ENCODE measurements at regions not wholly inside any gene's neighbourhood (a gene's known extent, or its start where the extent isn't known, plus 50 kb on each side); places are given as distances from the start of the nearest gene placed in this dataset.

DNA sequence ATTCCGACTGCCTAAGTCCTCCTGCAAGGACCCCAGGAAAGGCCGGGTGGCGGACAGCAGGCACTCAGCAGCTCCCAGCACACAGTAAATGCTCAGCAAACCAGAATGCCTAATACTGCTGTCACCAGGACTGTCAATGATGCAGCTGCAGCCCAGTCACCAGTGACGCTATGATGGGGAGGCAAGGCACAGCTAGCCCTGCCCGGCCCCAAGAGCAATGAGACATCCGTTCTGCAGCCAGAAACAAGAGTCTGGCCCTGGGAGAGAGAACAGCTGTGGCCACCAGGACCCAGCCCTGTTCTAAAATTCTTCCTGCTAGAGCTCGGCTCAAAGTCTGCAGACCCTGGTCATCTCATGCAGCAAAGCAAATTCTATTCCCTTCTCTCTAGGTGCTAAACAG lies 69.8 kb downstream of the NCOR2 start:
- TF ChIP-seq, protein P1, sequence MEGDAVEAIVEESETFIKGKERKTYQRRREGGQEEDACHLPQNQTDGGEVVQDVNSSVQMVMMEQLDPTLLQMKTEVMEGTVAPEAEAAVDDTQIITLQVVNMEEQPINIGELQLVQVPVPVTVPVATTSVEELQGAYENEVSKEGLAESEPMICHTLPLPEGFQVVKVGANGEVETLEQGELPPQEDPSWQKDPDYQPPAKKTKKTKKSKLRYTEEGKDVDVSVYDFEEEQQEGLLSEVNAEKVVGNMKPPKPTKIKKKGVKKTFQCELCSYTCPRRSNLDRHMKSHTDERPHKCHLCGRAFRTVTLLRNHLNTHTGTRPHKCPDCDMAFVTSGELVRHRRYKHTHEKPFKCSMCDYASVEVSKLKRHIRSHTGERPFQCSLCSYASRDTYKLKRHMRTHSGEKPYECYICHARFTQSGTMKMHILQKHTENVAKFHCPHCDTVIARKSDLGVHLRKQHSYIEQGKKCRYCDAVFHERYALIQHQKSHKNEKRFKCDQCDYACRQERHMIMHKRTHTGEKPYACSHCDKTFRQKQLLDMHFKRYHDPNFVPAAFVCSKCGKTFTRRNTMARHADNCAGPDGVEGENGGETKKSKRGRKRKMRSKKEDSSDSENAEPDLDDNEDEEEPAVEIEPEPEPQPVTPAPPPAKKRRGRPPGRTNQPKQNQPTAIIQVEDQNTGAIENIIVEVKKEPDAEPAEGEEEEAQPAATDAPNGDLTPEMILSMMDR (IDR thresholded peaks at IDR 0.05) = no peak
- Histone ChIP-seq H3K27ac (ENCODE audit: low read depth in 1 of 2, low read length in 2 of 2) (peak overlapping the region in 1 of 2 donors; percentile 49), H2AFZ (ENCODE audit: insufficient read depth, low read depth, low read length, poor library complexity, severe bottlenecking) (no peak overlapping the region), H4K20me1 (ENCODE audit: insufficient read depth, low read length) (peaks cover 100% of the 10 kb centered on the region), H3K4me2 (replicated peaks; ENCODE audit: extremely low read depth, low read length, poor library complexity, severe bottlenecking) (no peak overlapping the region), H3K9me3 (replicated peaks in 1 of 2; ENCODE audit: control insufficient read depth in 1 of 2, insufficient read depth in 1 of 2, low read length in 2 of 2) (no peaks in the 10 kb centered on the region), H3K36me3 (replicated peaks in 1 of 2; ENCODE audit: control insufficient read depth in 1 of 2, insufficient read depth in 2 of 2, low read length in 2 of 2) (peaks cover 24 to 43% of the 10 kb centered on the region in 2 donors), H3K27me3 (ENCODE audit: control insufficient read depth in 2 of 2, insufficient read depth in 2 of 2, low read length in 2 of 2) (no peaks in the 10 kb centered on the region), H3K79me2 (ENCODE audit: insufficient read depth, low read length) (peaks cover 100% of the 10 kb centered on the region), H3K9ac (ENCODE audit: insufficient read depth, low read length, poor library complexity, severe bottlenecking) (no peak overlapping the region), H3K4me3 (replicated peaks in 1 of 3; ENCODE audit: low read depth in 2 of 3, low read length in 3 of 3) (no peak overlapping the region), H3K4me1 (ENCODE audit: control insufficient read depth in 1 of 2, insufficient read depth in 2 of 2, low read length in 2 of 2) (peaks cover 29 to 34% of the 10 kb centered on the region in 2 donors)
- intact Hi-C loops (cut with micrococcal nuclease) = no loop called here
- H3K27me3 Mint-ChIP-seq (ENCODE audit: low read depth in 3 of 3) = peaks cover 0 to 3% (median 0%) of the 10 kb centered on the region in 3 donors
- DNase-seq = peak; percentile 23 to 44 (median 23)
- peak overlapping the region in 1 of 2 donors; percentile 42 for H3K4me3 Mint-ChIP-seq
- H3K27ac Mint-ChIP-seq = peak overlapping the region in 2 of 7 donors; percentile 72 to 85
- WGBS (ENCODE audit: insufficient coverage) = 50% methylated on average over 7 of the region's 7 CpGs
- H3K36me3 Mint-ChIP-seq = peaks cover 44 to 48% of the 10 kb centered on the region in 2 donors
- H3K9me3 Mint-ChIP-seq = no peaks in the 10 kb centered on the region
- H3K4me1 Mint-ChIP-seq = peaks cover 48% of the 10 kb centered on the region

DNA sequence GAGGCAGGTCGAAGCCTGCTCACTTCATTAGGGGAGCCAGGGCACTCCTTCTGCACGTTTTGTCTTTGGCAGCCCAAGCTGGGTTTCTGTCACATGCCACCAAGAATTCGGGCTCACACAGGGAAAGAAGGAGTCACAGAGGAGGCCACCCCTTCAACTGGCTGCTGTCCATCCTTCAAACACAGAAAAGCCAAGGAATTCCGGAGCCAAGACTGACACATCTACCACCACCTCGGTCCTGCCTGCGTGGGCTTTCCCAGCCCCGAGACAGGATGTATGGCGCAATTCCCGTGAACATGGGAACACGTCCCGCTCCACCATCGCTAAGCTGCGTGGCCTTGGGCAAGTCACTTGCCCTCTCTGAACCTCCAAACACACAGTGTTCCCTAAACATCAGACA lies 70.4 kb downstream of the NCOR2 start:
- peaks cover 30 to 44% of the 10 kb centered on the region in 2 donors for H3K36me3 ChIP-seq (replicated peaks in 1 of 2; ENCODE audit: control insufficient read depth in 1 of 2, insufficient read depth in 2 of 2, low read length in 2 of 2)
- peak in 1 of 3 donors; percentile 69 for DNase-seq
- H3K4me1 Mint-ChIP-seq = peaks cover 45% of the 10 kb centered on the region
- H3K27me3 Mint-ChIP-seq (ENCODE audit: low read depth in 3 of 3) = peaks cover 0 to 3% (median under 1%) of the 10 kb centered on the region in 3 donors
- peaks cover 100% of the 10 kb centered on the region for H4K20me1 ChIP-seq (ENCODE audit: insufficient read depth, low read length)
- WGBS (ENCODE audit: insufficient coverage) = 41% methylated on average over 13 of the region's 13 CpGs
- H3K9me3 ChIP-seq (replicated peaks in 1 of 2; ENCODE audit: control insufficient read depth in 1 of 2, insufficient read depth in 1 of 2, low read length in 2 of 2) = no peaks in the 10 kb centered on the region
- TF ChIP-seq, protein P1 (IDR thresholded peaks at IDR 0.05) = no peak
- H3K4me3 ChIP-seq (replicated peaks in 1 of 3; ENCODE audit: low read depth in 2 of 3, low read length in 3 of 3) = no peak overlapping the region
- intact Hi-C loops (cut with micrococcal nuclease) = no loop called here
- H3K27me3 ChIP-seq (ENCODE audit: control insufficient read depth in 2 of 2, insufficient read depth in 2 of 2, low read length in 2 of 2) = no peaks in the 10 kb centered on the region
- H3K4me3 Mint-ChIP-seq = no peak overlapping the region
- peak overlapping the region in 1 of 2 donors; percentile 49 for H3K27ac ChIP-seq (ENCODE audit: low read depth in 1 of 2, low read length in 2 of 2)
- H3K4me2 ChIP-seq (replicated peaks; ENCODE audit: extremely low read depth, low read length, poor library complexity, severe bottlenecking) = no peak overlapping the region
- H3K9ac ChIP-seq (ENCODE audit: insufficient read depth, low read length, poor library complexity, severe bottlenecking) = no peak overlapping the region
- H2AFZ ChIP-seq (ENCODE audit: insufficient read depth, low read depth, low read length, poor library complexity, severe bottlenecking) = no peak overlapping the region
- H3K4me1 ChIP-seq (ENCODE audit: control insufficient read depth in 1 of 2, insufficient read depth in 2 of 2, low read length in 2 of 2) = peaks cover 29 to 34% of the 10 kb centered on the region in 2 donors
- peak overlapping the region in 3 of 7 donors; percentile 48 to 75 (median 70) for H3K27ac Mint-ChIP-seq
- peaks cover 100% of the 10 kb centered on the region for H3K79me2 ChIP-seq (ENCODE audit: insufficient read depth, low read length)
- no peaks in the 10 kb centered on the region for H3K9me3 Mint-ChIP-seq
- peaks cover 45 to 48% of the 10 kb centered on the region in 2 donors for H3K36me3 Mint-ChIP-seq
